Glutamatergic neuron (in vitro differentiated cells): ENCODE measurements at regions not wholly inside any gene's neighbourhood (a gene's known extent, or its start where the extent isn't known, plus 50 kb on each side); places are given as distances from the start of the nearest gene placed in this dataset.

Experiments
- DNase-seq: peaks from one replicate; pipeline ENCODE4 v3.0.0; 2022
- H3K27ac Mint-ChIP-seq: one replicate; pipeline ENCODE4 v1.8.0; 2020; ENCODE audit warnings: mild to moderate bottlenecking, mixed read lengths, inconsistent platforms; ENCODE audit not compliant: unreplicated experiment
- H3K27me3 Mint-ChIP-seq: one replicate; pipeline ENCODE4 v1.8.0; 2020; ENCODE audit warnings: mild to moderate bottlenecking, moderate library complexity, mixed read lengths, inconsistent platforms; ENCODE audit not compliant: unreplicated experiment
- H3K36me3 Mint-ChIP-seq: one replicate; pipeline ENCODE4 v1.8.0; 2020; ENCODE audit warnings: mild to moderate bottlenecking, mixed read lengths, inconsistent platforms; ENCODE audit not compliant: unreplicated experiment
- H3K4me1 Mint-ChIP-seq: one replicate; pipeline ENCODE4 v1.8.0; 2020; ENCODE audit warnings: mild to moderate bottlenecking, low read depth, mixed read lengths, inconsistent platforms; ENCODE audit not compliant: unreplicated experiment
- H3K4me3 Mint-ChIP-seq: one replicate; pipeline ENCODE4 v1.8.0; 2020; ENCODE audit warnings: mild to moderate bottlenecking, mixed read lengths, inconsistent platforms; ENCODE audit not compliant: unreplicated experiment
- H3K9me3 Mint-ChIP-seq: one replicate; pipeline ENCODE4 v1.8.0; 2020; ENCODE audit warnings: mild to moderate bottlenecking, moderate library complexity, mixed read lengths, inconsistent platforms; ENCODE audit not compliant: unreplicated experiment
- CTCF ChIP-seq: fragments of 200-600 bp; sonication (generic); IDR thresholded peaks from one replicate; pipeline ENCODE4 v1.5.0; 2021; ENCODE audit not compliant: partially characterized antibody, unreplicated experiment

- H3K4me1 Mint-ChIP-seq, result no peaks in the 10 kb centered on the region
- H3K4me3 Mint-ChIP-seq, result no peak overlapping the region
- DNase-seq, result no peak
- H3K36me3 Mint-ChIP-seq, result no peaks in the 10 kb centered on the region
- TF ChIP-seq CTCF, result no peak
- H3K27ac Mint-ChIP-seq, result no peak overlapping the region
- H3K27me3 Mint-ChIP-seq, result no peaks in the 10 kb centered on the region
- H3K9me3 Mint-ChIP-seq, result no peaks in the 10 kb centered on the region
Measured at GRCh38 chr21:20266441-20266710, 731.8 kb upstream of the NCAM2 start.

- DNase-seq, result no peak
- Mint-ChIP-seq H3K36me3 (no peaks in the 10 kb centered on the region), H3K4me1 (no peaks in the 10 kb centered on the region), H3K9me3 (no peaks in the 10 kb centered on the region), H3K4me3 (no peak overlapping the region), H3K27ac (no peak overlapping the region), H3K27me3 (no peaks in the 10 kb centered on the region)
- TF ChIP-seq CTCF, result no peak
Measured at GRCh38 chr21:20270365-20271055, 727.7 kb upstream of the NCAM2 start.

GRCh38 chr21:20272791-20273362 lies 725.3 kb upstream of the NCAM2 start:
- Mint-ChIP-seq H3K9me3 (no peaks in the 10 kb centered on the region), H3K36me3 (no peaks in the 10 kb centered on the region), H3K27ac (no peak overlapping the region), H3K4me3 (no peak overlapping the region), H3K27me3 (no peaks in the 10 kb centered on the region), H3K4me1 (no peaks in the 10 kb centered on the region)
- no peak for TF ChIP-seq CTCF
- no peak for DNase-seq

GRCh38 chr21:20276377-20276776 lies 721.8 kb upstream of the NCAM2 start:
- H3K4me1 Mint-ChIP-seq, result no peaks in the 10 kb centered on the region
- H3K36me3 Mint-ChIP-seq, result no peaks in the 10 kb centered on the region
- H3K27ac Mint-ChIP-seq, result no peak overlapping the region
- no peak overlapping the region for H3K4me3 Mint-ChIP-seq
- no peak for TF ChIP-seq CTCF
- no peak for DNase-seq
- H3K27me3 Mint-ChIP-seq, result no peaks in the 10 kb centered on the region
- H3K9me3 Mint-ChIP-seq, result no peaks in the 10 kb centered on the region

- H3K27ac Mint-ChIP-seq, result no peak overlapping the region
- DNase-seq, result no peak
- no peak for TF ChIP-seq CTCF
Measured at GRCh38 chr21:20276954-20277353, 721.3 kb upstream of the NCAM2 start.

More at GRCh38 chr21:20276954-20277353, 721.3 kb upstream of the NCAM2 start:
- Mint-ChIP-seq H3K4me3 (no peak overlapping the region), H3K36me3 (no peaks in the 10 kb centered on the region), H3K27me3 (no peaks in the 10 kb centered on the region), H3K4me1 (no peaks in the 10 kb centered on the region), H3K9me3 (no peaks in the 10 kb centered on the region)
